ENCODE measurements at regions not wholly inside any gene's neighbourhood (a gene's known extent, or its start where the extent isn't known, plus 50 kb on each side); places are given as distances from the start of the nearest gene placed in this dataset.
A peak's percentile ranks its signal among the peaks of the same experiment; 100 is the strongest.

- no peaks in the 10 kb centered on the region for H3K27me3 Mint-ChIP-seq (ENCODE audit: low read depth)
- H3K9me3 Mint-ChIP-seq: peaks cover 4% of the 10 kb centered on the region
- H3K36me3 Mint-ChIP-seq: no peaks in the 10 kb centered on the region
- TF ChIP-seq CTCF (IDR thresholded peaks at IDR 0.05; ENCODE audit: unreplicated experiment): no peak
- no peak overlapping the region for H3K4me3 Mint-ChIP-seq
- H3K4me1 Mint-ChIP-seq: peaks cover 31% of the 10 kb centered on the region
- no peak for DNase-seq (ENCODE audit: low spot score in 2 of 2, unreplicated experiment in 2 of 2)
- H3K27ac Mint-ChIP-seq: no peak overlapping the region
These were observed 300.5 kb upstream of the SEMA3A start for GRCh38 chr7:84495128-84495527.

- no peak for TF ChIP-seq CTCF (IDR thresholded peaks at IDR 0.05; ENCODE audit: unreplicated experiment)
- Mint-ChIP-seq H3K27ac (peak overlapping the region; percentile 37), H3K9me3 (no peaks in the 10 kb centered on the region), H3K4me3 (no peak overlapping the region), H3K27me3 (ENCODE audit: low read depth) (no peaks in the 10 kb centered on the region), H3K36me3 (no peaks in the 10 kb centered on the region), H3K4me1 (peaks cover 30% of the 10 kb centered on the region)
- DNase-seq (ENCODE audit: low spot score in 2 of 2, unreplicated experiment in 2 of 2): no peak
These were observed 297.8 kb upstream of the SEMA3A start for GRCh38 chr7:84492098-84493034.

- Mint-ChIP-seq H3K9me3 (no peaks in the 10 kb centered on the region), H3K4me3 (no peak overlapping the region), H3K4me1 (peaks cover 37% of the 10 kb centered on the region), H3K36me3 (no peaks in the 10 kb centered on the region), H3K27ac (no peak overlapping the region), H3K27me3 (ENCODE audit: low read depth) (no peaks in the 10 kb centered on the region)
- TF ChIP-seq CTCF (IDR thresholded peaks at IDR 0.05; ENCODE audit: unreplicated experiment): peak; percentile 20
- no peak for DNase-seq (ENCODE audit: low spot score in 2 of 2, unreplicated experiment in 2 of 2)
These were observed 296.1 kb upstream of the SEMA3A start for GRCh38 chr7:84490661-84491060.

- no peaks in the 10 kb centered on the region for H3K9me3 Mint-ChIP-seq
- TF ChIP-seq CTCF (IDR thresholded peaks at IDR 0.05; ENCODE audit: unreplicated experiment): no peak
- no peak overlapping the region for H3K27ac Mint-ChIP-seq
- H3K4me3 Mint-ChIP-seq: no peak overlapping the region
- no peak for DNase-seq (ENCODE audit: low spot score in 2 of 2, unreplicated experiment in 2 of 2)
- H3K4me1 Mint-ChIP-seq: peaks cover 20% of the 10 kb centered on the region
- H3K36me3 Mint-ChIP-seq: no peaks in the 10 kb centered on the region
- no peaks in the 10 kb centered on the region for H3K27me3 Mint-ChIP-seq (ENCODE audit: low read depth)
These were observed 290.0 kb upstream of the SEMA3A start for GRCh38 chr7:84484502-84485079.

GRCh38 chr7:84482476-84482875 lies 287.9 kb upstream of the SEMA3A start:
- Mint-ChIP-seq H3K27me3 (ENCODE audit: low read depth) (no peaks in the 10 kb centered on the region), H3K36me3 (no peaks in the 10 kb centered on the region), H3K4me3 (no peak overlapping the region), H3K4me1 (peaks cover 21% of the 10 kb centered on the region), H3K9me3 (no peaks in the 10 kb centered on the region), H3K27ac (no peak overlapping the region)
- no peak for DNase-seq (ENCODE audit: low spot score in 2 of 2, unreplicated experiment in 2 of 2)
- TF ChIP-seq CTCF (IDR thresholded peaks at IDR 0.05; ENCODE audit: unreplicated experiment): no peak

All from mesothelial cell of epicardium (in vitro differentiated cells).